Fibroblast of upper back skin (primary cell): ENCODE measurements at regions not wholly inside any gene's neighbourhood (a gene's known extent, or its start where the extent isn't known, plus 50 kb on each side); places are given as distances from the start of the nearest gene placed in this dataset.

Experiments used
- DNase-seq: peaks from one replicate; pipeline ENCODE4 v3.0.0-alpha.2; 2013

DNA sequence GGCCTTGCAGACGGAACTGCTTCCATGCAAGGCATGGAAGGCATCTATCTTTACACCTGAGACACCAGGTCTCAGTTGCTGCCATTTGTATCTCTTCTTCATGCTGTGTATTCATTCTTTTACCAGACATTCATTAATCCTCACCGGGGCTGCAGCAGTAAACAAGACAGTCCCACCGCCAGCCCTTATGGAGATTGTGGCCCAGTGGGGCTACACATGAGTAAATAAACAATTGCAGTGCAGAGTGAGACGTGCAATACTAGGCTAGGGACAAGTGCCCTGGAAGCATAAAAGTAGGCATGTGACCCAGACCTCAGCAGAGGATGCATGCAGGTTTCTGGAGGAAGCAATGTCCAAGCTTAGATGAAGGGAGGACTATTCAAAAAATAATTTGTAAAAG, 497.6 kb upstream of the KLHL29 start:
- DNase-seq: no peak

DNA sequence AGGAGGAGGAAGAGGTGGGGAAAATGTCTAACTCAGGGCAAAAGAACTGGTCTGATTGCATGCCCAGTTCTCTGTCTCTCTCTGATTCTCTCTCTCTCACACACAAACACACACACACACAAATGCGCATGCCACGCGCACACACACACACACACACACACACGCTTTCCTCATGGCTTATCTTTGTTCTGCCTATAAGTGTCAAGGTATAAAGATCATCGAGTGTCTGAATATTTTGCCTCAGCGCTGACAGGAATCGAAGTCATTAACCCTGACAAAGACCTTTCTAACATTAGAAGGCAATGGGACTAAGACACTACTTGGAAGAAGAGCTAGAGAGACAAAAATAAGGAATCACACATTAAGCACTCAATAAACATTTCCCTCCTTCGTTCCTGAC, 497.1 kb upstream of the KLHL29 start:
- no peak for DNase-seq

DNA sequence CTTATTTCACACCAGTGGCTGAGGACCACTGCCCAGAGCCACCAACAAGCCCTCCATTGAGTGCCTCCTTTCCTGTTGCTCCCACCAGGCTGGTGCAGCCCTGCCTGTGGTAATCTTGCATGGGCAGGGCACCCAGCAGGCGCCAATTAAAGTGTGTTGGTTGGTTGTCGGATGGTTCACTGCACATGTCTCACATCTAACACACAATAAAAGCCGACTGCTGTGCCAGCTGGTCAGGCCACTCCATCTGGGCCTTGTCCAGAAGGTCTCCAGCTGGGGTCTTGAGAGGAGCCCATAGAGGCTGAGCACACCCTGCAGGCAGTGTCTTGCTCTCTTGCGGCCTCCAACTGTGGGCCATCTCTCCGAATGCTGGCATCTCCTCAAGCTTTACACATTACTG, 494.8 kb upstream of the KLHL29 start:
- DNase-seq: no peak

- DNase-seq: peak; percentile 27
Observed at GRCh38 chr2:22893761-22894517, 491.0 kb upstream of the KLHL29 start.

GRCh38 chr2:22894761-22895160, 490.2 kb upstream of the KLHL29 start:
- DNase-seq: no peak

DNA sequence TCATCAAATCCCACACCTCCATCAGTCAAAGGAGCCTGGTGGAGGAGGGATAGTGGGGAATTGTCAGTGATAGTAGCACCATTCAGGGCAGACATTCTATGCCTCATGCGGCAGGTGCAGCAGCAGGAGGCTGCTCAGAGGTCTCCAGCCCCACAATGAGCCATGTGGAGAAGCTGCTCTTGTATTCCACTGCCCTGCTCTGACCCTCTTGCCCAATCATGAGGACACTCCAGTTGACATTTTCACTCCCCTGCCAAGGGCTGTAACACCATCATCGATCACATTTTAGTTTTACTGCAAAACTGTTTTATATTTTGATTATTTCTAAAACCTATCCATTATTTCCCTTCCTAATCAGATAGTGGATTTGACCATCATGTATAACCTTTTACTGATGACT, 487.6 kb upstream of the KLHL29 start:
- no peak for DNase-seq

GRCh38 chr2:22900674-22901073, 484.3 kb upstream of the KLHL29 start:
- DNase-seq: no peak

DNA sequence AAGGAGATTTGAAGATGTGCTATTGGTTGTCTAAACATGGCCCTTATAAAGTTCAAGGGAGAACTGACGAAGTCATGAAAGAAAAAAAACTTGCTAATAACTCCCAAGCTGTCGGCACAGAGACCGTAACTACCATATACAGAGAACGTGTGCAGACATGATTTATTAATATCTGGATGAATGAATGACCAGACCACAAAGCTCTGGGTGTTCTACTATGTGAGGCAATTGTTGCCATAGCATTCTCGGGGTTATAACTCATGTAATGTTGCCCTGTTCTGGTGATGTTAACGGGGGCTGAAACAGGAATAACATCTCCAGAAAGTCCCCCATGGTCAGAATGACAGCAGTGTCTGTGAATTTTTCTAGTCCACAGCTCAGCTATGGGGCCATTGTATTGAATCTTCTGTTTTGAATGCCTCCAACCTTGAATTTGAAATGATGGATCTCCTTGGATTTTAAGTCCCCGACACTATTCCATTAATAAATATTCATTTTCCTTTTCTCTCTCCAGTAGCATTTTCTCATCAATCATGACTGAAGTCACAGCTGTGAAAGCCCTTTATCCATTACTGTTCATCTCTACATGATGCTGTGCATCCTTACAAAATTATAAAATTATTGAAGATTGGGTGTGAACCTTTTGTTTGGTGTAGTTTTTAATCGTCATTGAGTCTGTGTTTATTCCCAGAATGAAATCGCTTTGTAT, 483.4 kb upstream of the KLHL29 start:
- DNase-seq: peak; percentile 34

- DNase-seq: no peak
Observed at GRCh38 chr2:22902180-22902550, 482.8 kb upstream of the KLHL29 start.

- no peak for DNase-seq
Observed at GRCh38 chr2:22902662-22903165, 482.3 kb upstream of the KLHL29 start.

DNA sequence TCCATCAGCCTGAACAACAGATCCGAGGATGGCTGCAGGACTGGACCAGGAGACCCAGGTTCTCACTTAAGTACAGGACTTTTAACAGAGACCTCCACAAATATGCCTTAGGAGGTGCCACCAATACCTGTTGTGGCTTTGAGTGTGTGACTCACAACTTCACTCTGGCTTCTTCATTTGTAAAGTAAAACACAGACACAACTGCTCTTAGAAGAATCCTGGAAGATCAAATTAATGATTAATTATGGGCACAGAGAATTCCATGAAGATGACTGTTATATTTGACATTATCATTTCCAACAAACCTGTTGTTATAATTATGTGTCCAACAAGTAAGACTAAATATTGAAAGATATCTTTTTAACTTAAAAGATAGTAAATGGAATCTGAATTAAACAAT, 481.4 kb upstream of the KLHL29 start:
- no peak for DNase-seq

DNA sequence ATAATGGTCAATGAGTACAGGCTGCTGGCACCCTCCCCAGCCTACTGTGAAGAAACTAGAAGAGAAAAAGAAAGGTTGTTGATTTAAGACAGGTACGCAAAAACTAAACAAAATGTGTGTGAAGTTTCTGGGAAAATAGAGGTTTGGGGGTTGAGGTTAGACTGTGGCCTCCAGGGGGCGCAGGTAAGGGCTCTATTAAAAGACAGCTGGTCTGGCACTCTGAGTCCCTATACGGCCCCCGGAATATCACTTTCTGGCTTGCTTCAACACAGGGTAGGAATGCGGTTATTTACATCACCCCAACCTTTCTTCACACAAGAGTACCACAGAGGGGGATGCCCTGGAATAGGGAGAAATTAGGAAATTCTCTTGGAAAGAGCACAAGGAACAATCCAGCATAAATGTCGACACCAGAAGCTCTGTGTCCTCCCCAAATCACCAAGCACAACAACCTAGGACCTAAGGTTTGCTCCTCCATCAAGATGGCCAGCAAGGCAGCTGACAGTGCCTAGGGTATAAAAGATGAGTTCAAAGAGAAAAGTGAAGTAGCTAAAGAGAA, 480.8 kb upstream of the KLHL29 start:
- DNase-seq: peak; percentile 16

- DNase-seq: no peak
Observed at GRCh38 chr2:22907330-22907729, 477.6 kb upstream of the KLHL29 start.

DNA sequence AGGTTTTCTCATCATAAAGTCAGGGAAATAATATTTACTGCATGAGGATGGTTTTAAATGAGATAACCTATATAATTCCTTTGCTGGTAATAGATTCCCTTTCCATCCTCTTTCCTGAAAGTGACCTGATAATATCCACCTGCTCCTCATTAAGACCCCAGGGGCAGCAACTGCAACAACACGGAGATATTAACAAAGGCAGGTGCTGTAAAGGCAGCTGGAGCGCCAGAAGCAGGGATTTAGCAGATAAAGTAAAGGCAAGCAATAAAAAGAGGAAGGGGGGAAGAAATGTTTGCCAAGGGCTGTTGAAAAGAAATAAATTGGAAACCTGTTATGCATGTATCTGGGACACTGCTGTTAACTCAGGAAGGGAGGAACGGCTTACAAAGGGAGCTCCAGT, 472.6 kb upstream of the KLHL29 start:
- DNase-seq: no peak

- no peak for DNase-seq
Observed at GRCh38 chr2:22929998-22930397, 455.0 kb upstream of the KLHL29 start.

DNA sequence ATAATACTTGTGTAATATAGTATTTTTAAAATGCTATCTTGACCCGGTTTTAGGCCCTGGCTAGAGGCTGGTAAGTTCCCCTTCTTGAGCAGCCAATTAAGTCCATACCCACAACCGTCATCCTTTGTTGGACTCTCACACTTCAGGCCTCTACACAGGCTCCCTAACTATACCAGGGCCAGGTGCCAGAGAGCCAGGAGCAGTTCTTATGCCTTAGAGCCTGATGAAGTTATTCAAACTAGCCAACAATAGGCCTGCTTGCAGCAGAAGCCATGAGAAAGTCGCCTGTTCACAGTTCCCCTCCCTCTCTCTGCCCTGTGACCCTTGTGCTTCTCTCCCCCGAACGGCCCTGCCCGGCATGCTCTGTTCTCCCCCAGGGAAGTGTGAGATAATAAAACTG, 454.2 kb upstream of the KLHL29 start:
- DNase-seq: no peak

- no peak for DNase-seq
Observed at GRCh38 chr2:22932288-22932687, 452.7 kb upstream of the KLHL29 start.

DNA sequence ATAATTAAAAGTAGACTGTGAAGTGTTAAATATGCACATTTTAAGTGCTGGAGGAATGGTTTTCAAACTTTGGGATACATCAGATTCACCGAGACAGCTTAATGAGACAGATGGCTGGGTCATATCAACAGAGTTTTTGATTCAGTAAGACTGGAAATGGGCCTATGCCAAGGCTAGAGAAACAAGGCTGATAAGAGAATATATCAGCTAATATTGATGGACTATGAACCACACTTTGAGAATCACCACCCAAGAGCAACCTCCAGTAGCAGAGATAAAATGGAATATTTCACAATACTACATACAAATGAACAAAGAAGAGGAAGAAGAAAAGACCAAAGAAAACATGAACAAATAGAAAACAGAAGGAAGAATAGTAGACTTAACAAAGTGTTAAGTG, 450.2 kb upstream of the KLHL29 start:
- no peak for DNase-seq

DNA sequence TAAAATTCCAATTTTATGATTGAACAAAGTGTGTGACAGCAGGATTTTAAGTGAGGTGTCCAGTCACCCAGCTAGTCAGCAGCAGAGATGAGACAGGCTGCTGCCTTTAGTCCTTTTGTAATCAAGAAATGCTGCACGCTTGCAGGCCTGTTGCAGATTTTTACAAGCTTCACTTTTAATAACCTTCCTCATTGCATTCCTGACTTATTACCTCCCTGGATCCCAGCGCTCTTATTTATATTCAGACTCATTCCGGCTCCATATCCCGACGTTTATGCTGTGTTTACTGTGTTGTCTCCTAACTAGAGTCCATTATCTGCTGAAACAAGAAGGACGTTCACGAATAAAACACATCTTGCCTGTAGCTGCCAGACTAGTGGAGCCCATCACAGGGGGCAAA, 442.5 kb upstream of the KLHL29 start:
- no peak for DNase-seq

- no peak for DNase-seq
Observed at GRCh38 chr2:22944143-22944542, 440.8 kb upstream of the KLHL29 start.

DNA sequence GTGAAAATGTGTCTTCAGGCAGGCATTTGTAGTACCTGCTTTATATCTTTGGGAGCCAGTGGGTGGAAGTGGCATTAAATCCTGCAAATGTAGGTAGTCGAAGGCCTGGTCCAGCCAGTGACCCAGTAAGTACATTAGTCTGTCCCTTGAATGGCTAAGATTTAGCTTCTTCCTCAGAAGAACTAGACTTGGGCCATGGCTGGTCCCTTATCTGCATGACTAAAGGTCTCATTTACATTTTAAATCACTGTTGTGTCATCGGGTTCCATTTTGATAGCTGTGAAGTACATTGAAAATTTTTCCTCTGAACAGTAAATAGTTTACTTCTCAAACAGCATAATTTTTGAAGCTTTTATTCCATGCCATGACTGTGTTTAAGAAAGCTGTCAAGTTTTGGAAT, 438.4 kb upstream of the KLHL29 start:
- no peak for DNase-seq

- DNase-seq: no peak
Observed at GRCh38 chr2:22947741-22948140, 437.2 kb upstream of the KLHL29 start.

DNA sequence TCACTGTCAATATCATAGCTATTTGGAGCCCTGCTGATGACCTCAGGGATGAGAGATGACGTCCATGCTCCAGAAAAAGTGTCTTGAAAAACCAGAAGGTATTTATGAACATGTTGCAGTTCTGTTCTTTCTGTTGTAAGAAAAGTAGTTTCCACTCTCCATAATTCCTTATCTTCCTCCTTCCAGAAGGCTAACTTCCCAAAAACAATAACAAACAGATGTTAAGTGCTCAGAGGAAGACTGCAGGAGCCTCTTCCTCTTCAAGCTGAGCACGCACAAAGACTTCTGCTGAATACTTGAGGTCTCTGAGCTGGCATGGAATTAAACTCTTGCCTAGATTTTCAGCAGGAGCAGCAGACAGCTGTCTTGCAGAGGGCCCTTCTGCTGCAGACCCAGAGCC, 434.5 kb upstream of the KLHL29 start:
- DNase-seq: no peak

DNA sequence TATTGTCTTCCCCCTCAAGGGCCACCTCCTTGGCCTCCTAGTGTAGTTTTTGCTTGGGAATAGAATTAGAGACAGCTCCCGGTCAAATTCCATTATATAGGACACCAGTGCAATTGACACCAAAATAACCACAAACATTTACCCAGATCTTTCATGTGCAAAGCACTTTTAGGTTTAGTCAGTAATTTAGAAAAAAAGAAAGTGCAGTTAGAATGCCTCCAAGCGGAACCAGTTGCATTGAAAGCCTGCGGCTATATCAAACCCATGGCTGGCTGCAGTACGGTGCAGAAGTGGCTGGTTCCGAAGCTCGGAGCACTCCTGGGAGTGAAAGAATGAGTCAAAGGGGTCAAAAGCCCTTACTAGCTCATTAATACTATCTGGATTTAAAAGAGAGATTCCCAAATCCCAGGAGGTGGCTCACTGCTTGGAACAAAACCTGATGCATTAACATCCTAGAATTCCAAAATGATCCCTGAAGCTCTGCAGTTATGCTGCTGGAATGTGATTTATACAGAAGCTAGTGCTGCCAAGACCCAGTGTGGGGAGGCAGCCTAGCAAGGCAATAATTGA, 432.2 kb upstream of the KLHL29 start:
- peak; percentile 2 for DNase-seq
